ENCODE measurements at regions not wholly inside any gene's neighbourhood (a gene's known extent, or its start where the extent isn't known, plus 50 kb on each side); places are given as distances from the start of the nearest gene placed in this dataset.

DNA sequence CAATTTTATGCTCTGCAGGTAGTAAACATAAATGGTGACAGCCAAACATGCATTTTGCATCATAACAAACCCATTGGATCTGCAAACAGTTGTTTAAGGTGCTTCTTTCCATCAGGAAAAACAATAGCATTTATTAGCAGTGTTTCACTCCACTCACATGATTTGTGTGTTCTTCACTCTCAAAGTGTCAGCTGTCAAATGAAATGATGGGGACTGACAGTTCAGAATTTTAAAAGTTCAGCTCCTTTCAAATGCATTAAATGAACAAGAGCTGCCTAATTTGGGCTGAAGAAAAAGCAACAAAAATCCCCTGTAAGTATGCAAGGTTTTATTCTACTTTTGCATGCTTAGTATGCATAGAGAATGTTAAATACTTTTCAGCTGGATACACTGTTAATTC lies 145.2 kb upstream of the CDIN1 start:
- TF ChIP-seq, protein P1, sequence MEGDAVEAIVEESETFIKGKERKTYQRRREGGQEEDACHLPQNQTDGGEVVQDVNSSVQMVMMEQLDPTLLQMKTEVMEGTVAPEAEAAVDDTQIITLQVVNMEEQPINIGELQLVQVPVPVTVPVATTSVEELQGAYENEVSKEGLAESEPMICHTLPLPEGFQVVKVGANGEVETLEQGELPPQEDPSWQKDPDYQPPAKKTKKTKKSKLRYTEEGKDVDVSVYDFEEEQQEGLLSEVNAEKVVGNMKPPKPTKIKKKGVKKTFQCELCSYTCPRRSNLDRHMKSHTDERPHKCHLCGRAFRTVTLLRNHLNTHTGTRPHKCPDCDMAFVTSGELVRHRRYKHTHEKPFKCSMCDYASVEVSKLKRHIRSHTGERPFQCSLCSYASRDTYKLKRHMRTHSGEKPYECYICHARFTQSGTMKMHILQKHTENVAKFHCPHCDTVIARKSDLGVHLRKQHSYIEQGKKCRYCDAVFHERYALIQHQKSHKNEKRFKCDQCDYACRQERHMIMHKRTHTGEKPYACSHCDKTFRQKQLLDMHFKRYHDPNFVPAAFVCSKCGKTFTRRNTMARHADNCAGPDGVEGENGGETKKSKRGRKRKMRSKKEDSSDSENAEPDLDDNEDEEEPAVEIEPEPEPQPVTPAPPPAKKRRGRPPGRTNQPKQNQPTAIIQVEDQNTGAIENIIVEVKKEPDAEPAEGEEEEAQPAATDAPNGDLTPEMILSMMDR (IDR thresholded peaks at IDR 0.05): no peak
- no peak for TF ChIP-seq POLR2A (IDR thresholded peaks at IDR 0.05)
